ENCODE measurements at regions not wholly inside any gene's neighbourhood (a gene's known extent, or its start where the extent isn't known, plus 50 kb on each side); places are given as distances from the start of the nearest gene placed in this dataset.

DNA sequence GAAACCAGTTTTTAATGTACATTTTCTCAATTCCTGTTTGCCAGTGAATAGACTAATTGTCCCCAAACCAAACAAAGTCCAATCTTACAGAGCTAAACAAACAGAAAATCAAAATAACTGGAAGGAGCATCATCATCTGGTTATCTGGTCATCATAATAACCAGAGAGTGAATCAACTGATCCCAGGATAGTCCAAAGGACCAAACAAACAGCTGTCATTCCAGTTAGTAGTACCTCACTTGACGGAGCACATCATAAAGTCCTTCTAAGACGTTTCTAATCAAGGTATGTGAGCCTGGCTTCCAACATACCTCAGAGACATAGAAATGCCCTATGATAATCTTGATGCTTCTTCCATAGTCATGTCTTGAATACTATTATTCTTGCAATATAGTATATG lies 240.5 kb downstream of the LTN1 start (continued):
- no peak for TF ChIP-seq BHLHE40 (IDR thresholded peaks at IDR 0.05; ENCODE audit: low read length)
- no peak for TF ChIP-seq CBX3 (IDR thresholded peaks at IDR 0.05; ENCODE audit: borderline replicate concordance in 1 of 2, low read length in 2 of 2)
- TF ChIP-seq, protein P1, sequence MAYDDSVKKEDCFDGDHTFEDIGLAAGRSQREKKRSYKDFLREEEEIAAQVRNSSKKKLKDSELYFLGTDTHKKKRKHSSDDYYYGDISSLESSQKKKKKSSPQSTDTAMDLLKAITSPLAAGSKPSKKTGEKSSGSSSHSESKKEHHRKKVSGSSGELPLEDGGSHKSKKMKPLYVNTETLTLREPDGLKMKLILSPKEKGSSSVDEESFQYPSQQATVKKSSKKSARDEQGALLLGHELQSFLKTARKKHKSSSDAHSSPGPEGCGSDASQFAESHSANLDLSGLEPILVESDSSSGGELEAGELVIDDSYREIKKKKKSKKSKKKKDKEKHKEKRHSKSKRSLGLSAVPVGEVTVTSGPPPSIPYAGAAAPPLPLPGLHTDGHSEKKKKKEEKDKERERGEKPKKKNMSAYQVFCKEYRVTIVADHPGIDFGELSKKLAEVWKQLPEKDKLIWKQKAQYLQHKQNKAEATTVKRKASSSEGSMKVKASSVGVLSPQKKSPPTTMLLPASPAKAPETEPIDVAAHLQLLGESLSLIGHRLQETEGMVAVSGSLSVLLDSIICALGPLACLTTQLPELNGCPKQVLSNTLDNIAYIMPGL (CRISPR knock-in tag; IDR thresholded peaks at IDR 0.05), result no peak
- TF ChIP-seq HCFC1 (IDR thresholded peaks at IDR 0.05; ENCODE audit: low read depth, low read length), result no peak
- no peak for TF ChIP-seq ARID2 (IDR thresholded peaks at IDR 0.05)

- WGBS (ENCODE audit: insufficient coverage, low coverage, missing lambda C conversion rate), result 0% methylated on average over 1 of the region's 3 CpGs
- in situ Hi-C loops (cut with MboI) (no loop called here), intact Hi-C loops (cut with micrococcal nuclease) (no loop called here)
- Histone ChIP-seq H3K9ac (ENCODE audit: insufficient read depth in 1 of 2, low read depth in 2 of 2, low read length in 2 of 2) (no peak overlapping the region), H3K79me2 (ENCODE audit: control insufficient read depth, insufficient read depth, low read length) (no peaks in the 10 kb centered on the region), H3K4me1 (replicated peaks in 1 of 2; ENCODE audit: control insufficient read depth in 2 of 2, insufficient read depth in 2 of 2, low read length in 2 of 2) (no peaks in the 10 kb centered on the region), H3K36me3 (ENCODE audit: control insufficient read depth, insufficient read depth, low read length) (no peaks in the 10 kb centered on the region), H3K27me3 (ENCODE audit: control insufficient read depth in 2 of 2, insufficient read depth in 2 of 2, low read length in 2 of 2) (no peaks in the 10 kb centered on the region), H3K4me2 (ENCODE audit: insufficient read depth, low read length) (no peak overlapping the region), H2AFZ (ENCODE audit: low read depth, low read length) (no peak overlapping the region), H3K27ac (ENCODE audit: extremely low read depth, low read depth, low read length) (no peak overlapping the region), H3K9me3 (replicated peaks; ENCODE audit: control insufficient read depth, insufficient read depth, low read depth, low read length) (no peaks in the 10 kb centered on the region), H3K4me3 (no peak overlapping the region), H4K20me1 (replicated peaks; ENCODE audit: control insufficient read depth, insufficient read depth, low read length) (no peaks in the 10 kb centered on the region), H3K9me1 (ENCODE audit: control insufficient read depth, insufficient read depth, low read length) (no peaks in the 10 kb centered on the region)
- ChIA-PET POLR2A (no interaction called here), CTCF (ENCODE audit: low intra/inter-chr PET ratio) (no interaction called here)
- DNase-seq (ENCODE audit: extremely low read depth in 1 of 4, low spot score in 3 of 4) (no peak), FAIRE-seq (no peak), ATAC-seq (no peak)
- BruUV-seq (replicated peaks), result no TSS peak
- TF ChIP-seq, protein P2, sequence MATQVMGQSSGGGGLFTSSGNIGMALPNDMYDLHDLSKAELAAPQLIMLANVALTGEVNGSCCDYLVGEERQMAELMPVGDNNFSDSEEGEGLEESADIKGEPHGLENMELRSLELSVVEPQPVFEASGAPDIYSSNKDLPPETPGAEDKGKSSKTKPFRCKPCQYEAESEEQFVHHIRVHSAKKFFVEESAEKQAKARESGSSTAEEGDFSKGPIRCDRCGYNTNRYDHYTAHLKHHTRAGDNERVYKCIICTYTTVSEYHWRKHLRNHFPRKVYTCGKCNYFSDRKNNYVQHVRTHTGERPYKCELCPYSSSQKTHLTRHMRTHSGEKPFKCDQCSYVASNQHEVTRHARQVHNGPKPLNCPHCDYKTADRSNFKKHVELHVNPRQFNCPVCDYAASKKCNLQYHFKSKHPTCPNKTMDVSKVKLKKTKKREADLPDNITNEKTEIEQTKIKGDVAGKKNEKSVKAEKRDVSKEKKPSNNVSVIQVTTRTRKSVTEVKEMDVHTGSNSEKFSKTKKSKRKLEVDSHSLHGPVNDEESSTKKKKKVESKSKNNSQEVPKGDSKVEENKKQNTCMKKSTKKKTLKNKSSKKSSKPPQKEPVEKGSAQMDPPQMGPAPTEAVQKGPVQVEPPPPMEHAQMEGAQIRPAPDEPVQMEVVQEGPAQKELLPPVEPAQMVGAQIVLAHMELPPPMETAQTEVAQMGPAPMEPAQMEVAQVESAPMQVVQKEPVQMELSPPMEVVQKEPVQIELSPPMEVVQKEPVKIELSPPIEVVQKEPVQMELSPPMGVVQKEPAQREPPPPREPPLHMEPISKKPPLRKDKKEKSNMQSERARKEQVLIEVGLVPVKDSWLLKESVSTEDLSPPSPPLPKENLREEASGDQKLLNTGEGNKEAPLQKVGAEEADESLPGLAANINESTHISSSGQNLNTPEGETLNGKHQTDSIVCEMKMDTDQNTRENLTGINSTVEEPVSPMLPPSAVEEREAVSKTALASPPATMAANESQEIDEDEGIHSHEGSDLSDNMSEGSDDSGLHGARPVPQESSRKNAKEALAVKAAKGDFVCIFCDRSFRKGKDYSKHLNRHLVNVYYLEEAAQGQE (IDR thresholded peaks at IDR 0.05; ENCODE audit: borderline replicate concordance), result no peak
- TF ChIP-seq, protein P2 (CRISPR knock-in tag; IDR thresholded peaks at IDR 0.05; ENCODE audit: low read depth), result no peak
- no peak for TF ChIP-seq NFE2 (IDR thresholded peaks at IDR 0.05; ENCODE audit: low read depth)
- TF ChIP-seq BRD9 (IDR thresholded peaks at IDR 0.05; ENCODE audit: low read depth, partially characterized antibody), result no peak
These were observed 241.5 kb downstream of the LTN1 start for GRCh38 chr21:28751176-28751575.
